Activated T-helper 1 cell treated with anti-CD3 and anti-CD28 coated beads, Interleukin-12 subunit alpha, Interleukin-12 subunit beta, Interleukin-2, Interleukin-4 antibody, amounts not matched to agents 30 ng/mL and 10 ng/mL and 1 ng/mL, durations not matched to agents 14 hours and 24 hours and 36 hours (primary cell): ENCODE measurements at regions not wholly inside any gene's neighbourhood (a gene's known extent, or its start where the extent isn't known, plus 50 kb on each side); places are given as distances from the start of the nearest gene placed in this dataset.
"Not testable (repeated sequence)": the region's sequence is repeated elsewhere in the genome, so short reads cannot be mapped to it uniquely, and the experiment has no call there.

Experiments used
- DNase-seq: peaks from one replicate; pipeline ENCODE4 v3.0.0; 2021; ENCODE audit warnings: low spot score
- H3K27ac Mint-ChIP-seq: one replicate; pipeline ENCODE4 v1.8.0; 2021; ENCODE audit warnings: mild to moderate bottlenecking, mixed read lengths
- H3K27me3 Mint-ChIP-seq: one replicate; pipeline ENCODE4 v1.8.0; 2022; ENCODE audit warnings: mild to moderate bottlenecking, moderate library complexity, mixed read lengths; ENCODE audit not compliant: insufficient read depth
- H3K36me3 Mint-ChIP-seq: one replicate; pipeline ENCODE4 v1.8.0; 2021; ENCODE audit warnings: low read depth, mixed read lengths
- H3K4me1 Mint-ChIP-seq: one replicate; pipeline ENCODE4 v1.8.0; 2021; ENCODE audit warnings: low read depth, mixed read lengths
- H3K4me3 Mint-ChIP-seq: one replicate; pipeline ENCODE4 v1.8.0; 2021; ENCODE audit warnings: mild to moderate bottlenecking, moderate library complexity, mixed read lengths
- H3K9me3 Mint-ChIP-seq: one replicate; pipeline ENCODE4 v1.8.0; 2021; ENCODE audit warnings: mixed read lengths
- intact Hi-C: fragments of 100-400 bp; cut with micrococcal nuclease; formaldehyde crosslinking; loops from one replicate; pipeline ENCODE4 v1.15.1; 2024

GRCh38 chr9:7739595-7739994 lies 60.0 kb downstream of the DMAC1 start:
- no peak overlapping the region for H3K27ac Mint-ChIP-seq
- no peaks in the 10 kb centered on the region for H3K9me3 Mint-ChIP-seq
- H3K4me1 Mint-ChIP-seq = no peaks in the 10 kb centered on the region
- intact Hi-C loops = no loop called here
- H3K27me3 Mint-ChIP-seq = peaks cover 7% of the 10 kb centered on the region
- no peak overlapping the region for H3K4me3 Mint-ChIP-seq
- DNase-seq = no peak
- H3K36me3 Mint-ChIP-seq = no peaks in the 10 kb centered on the region

DNA sequence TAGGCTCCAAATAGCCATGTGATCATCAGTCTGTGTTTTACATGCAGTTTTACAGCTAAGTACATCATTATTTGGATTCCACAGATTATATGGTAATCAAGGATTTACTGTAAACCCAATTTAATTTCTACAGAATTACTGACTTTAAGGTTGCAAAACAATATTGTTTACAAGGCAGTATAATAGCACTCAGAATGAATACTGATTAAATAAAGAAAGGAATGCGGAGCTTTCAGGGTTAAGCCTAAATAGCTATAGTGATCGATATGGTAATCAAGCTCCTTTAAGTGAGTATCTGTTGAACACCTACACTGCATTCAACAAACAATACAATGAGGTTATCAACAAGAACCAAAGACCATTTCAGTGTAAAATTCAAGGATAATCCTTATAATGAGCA lies 64.3 kb downstream of the DMAC1 start:
- Mint-ChIP-seq H3K36me3 (no peaks in the 10 kb centered on the region), H3K9me3 (no peaks in the 10 kb centered on the region), H3K4me1 (no peaks in the 10 kb centered on the region), H3K4me3 (no peak overlapping the region), H3K27ac (no peak overlapping the region), H3K27me3 (peaks cover 7% of the 10 kb centered on the region)
- intact Hi-C loops = no loop called here
- DNase-seq = no peak

DNA sequence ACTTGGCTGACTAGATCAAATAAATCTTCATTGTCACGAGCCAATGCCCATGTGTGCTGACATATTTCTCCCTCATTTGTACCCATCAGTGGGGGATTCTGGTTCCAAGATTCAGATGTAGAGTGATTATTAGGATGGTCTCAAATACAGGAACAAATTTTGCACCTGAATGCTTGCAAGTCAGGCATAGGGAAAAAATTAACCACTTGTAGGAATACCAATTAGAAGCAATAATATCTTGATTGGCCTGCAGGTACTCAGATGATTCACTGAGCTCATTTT lies 69.5 kb downstream of the DMAC1 start:
- Mint-ChIP-seq H3K9me3 (no peaks in the 10 kb centered on the region), H3K27me3 (no peaks in the 10 kb centered on the region), H3K4me1 (no peaks in the 10 kb centered on the region), H3K27ac (no peak overlapping the region), H3K36me3 (no peaks in the 10 kb centered on the region), H3K4me3 (no peak overlapping the region)
- intact Hi-C loops = no loop called here
- DNase-seq = no peak

DNA sequence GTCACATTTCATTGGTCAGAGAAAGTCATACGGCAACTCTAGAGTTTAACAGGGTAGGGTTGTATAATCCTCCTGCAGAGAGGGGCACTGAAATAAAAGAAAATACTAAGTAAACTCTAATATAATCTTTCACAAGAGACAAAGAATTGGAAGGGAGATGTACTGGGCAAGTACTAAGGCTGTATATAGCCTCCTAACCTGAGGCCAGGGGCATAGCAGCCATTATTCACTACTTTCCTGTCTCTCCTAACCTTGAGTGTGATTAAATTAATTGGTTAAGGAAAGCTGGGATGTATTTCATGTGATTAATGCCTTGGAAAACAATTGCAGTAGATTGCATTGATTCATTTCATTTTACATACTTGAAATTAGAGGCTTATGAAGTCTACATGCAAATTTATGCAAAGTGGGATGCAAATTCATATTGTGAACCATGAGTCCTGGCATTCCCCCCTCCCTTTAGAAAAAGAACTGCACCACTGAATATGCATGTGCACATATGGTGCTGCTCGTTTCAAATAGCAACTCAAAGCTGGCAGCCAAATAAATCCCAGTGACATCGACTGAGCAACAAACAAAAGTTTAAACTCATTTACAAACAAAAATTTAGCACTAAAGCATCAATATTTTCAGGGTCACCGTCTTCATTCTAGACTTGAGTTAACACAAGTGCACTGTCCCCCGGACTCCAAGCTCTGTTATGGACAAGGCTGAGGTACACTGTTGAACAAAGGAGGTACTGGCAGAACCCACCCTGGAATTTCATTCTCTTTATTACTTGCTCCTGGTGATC lies 70.0 kb downstream of the DMAC1 start:
- H3K4me1 Mint-ChIP-seq = no peaks in the 10 kb centered on the region
- no peak for DNase-seq
- no peaks in the 10 kb centered on the region for H3K9me3 Mint-ChIP-seq

DNA sequence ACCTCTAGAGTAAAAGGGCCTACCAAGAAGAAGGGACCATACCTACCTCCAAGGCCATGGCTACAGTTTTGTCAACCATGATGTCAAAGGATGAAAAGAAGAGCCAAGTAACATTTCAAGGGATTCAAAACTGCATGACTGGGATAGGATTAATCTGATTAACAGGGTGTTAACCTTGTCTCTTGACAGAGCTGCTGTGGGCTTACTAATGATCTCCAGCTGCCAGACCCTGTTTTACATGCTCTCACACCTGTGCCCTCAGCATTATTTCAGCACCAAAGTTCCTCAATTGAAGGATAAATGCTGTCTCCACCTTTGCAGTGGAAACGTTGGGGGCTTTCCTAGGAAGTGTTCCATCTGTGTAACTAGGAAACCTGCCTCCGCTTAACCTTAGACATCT lies 78.3 kb downstream of the DMAC1 start:
- no peaks in the 10 kb centered on the region for H3K4me1 Mint-ChIP-seq
- H3K9me3 Mint-ChIP-seq = peaks cover 7% of the 10 kb centered on the region
- no peak overlapping the region for H3K4me3 Mint-ChIP-seq
- no peaks in the 10 kb centered on the region for H3K27me3 Mint-ChIP-seq
- intact Hi-C loops = no loop called here
- H3K27ac Mint-ChIP-seq = no peak overlapping the region
- no peak for DNase-seq
- no peaks in the 10 kb centered on the region for H3K36me3 Mint-ChIP-seq

More for the DNA sequence above, 70.0 kb downstream of the DMAC1 start:
- Mint-ChIP-seq H3K27ac (no peak overlapping the region), H3K4me3 (no peak overlapping the region), H3K27me3 (no peaks in the 10 kb centered on the region), H3K36me3 (no peaks in the 10 kb centered on the region)
- intact Hi-C loops = no loop called here

- H3K36me3 Mint-ChIP-seq, intact Hi-C loops, DNase-seq, H3K27ac Mint-ChIP-seq, H3K9me3 Mint-ChIP-seq, H3K4me3 Mint-ChIP-seq, H3K27me3 Mint-ChIP-seq, H3K4me1 Mint-ChIP-seq: not testable (repeated sequence)
Measured at GRCh38 chr9:7713088-7713487, 86.5 kb downstream of the DMAC1 start.

DNA sequence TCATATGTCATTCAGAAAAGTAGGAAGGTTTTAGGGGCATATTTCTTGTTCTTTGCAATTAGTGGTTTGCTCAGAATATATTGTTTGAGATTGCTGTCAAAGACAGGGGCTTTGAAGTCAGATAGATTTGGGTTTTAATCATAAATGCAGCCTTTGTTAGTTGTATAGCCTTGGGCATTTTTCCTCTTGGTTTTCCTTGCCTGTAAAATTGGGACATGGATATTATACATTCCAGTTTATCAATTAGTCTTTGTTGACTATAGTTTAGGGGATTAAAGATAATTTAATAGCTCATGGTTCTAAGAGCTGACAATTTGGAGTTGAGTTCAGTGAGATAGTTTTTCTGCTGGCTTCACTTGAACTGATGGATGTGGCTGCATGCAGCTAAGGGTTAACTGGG lies 88.9 kb downstream of the DMAC1 start:
- no peak overlapping the region for H3K27ac Mint-ChIP-seq
- DNase-seq = no peak
- intact Hi-C loops = no loop called here
- H3K9me3 Mint-ChIP-seq = no peaks in the 10 kb centered on the region
- H3K4me1 Mint-ChIP-seq = no peaks in the 10 kb centered on the region
- H3K27me3 Mint-ChIP-seq = no peaks in the 10 kb centered on the region
- no peaks in the 10 kb centered on the region for H3K36me3 Mint-ChIP-seq
- H3K4me3 Mint-ChIP-seq = no peak overlapping the region

- DNase-seq = no peak
- Mint-ChIP-seq H3K4me3 (no peak overlapping the region), H3K27me3 (no peaks in the 10 kb centered on the region), H3K36me3 (no peaks in the 10 kb centered on the region), H3K4me1 (no peaks in the 10 kb centered on the region), H3K27ac (no peak overlapping the region), H3K9me3 (no peaks in the 10 kb centered on the region)
- intact Hi-C loops = no loop called here
Measured at GRCh38 chr9:7707934-7708333, 91.6 kb downstream of the DMAC1 start.

GRCh38 chr9:7704543-7704942 lies 95.0 kb downstream of the DMAC1 start:
- DNase-seq = no peak
- intact Hi-C loops = no loop called here
- Mint-ChIP-seq H3K9me3 (no peaks in the 10 kb centered on the region), H3K4me1 (no peaks in the 10 kb centered on the region), H3K4me3 (no peak overlapping the region), H3K36me3 (no peaks in the 10 kb centered on the region), H3K27ac (no peak overlapping the region), H3K27me3 (no peaks in the 10 kb centered on the region)

DNA sequence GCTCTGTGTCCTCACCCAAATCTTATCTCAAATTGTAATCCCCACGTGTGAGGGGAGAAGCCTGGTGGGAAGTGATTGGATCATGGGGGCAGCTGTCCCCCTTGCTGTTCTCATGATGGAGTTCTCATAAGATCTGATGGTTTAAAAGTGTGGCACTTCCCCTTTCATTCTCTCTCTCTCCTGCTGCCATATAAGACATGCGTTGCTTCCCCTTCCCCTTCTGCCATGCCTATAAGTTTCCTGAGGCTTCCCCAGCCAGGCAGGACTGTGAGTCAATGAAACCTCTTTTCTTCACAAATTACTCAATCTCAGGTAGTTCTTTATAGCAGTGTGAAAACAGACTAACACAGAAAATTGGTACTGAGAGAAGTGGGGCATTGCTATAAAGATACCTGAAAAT lies 107.7 kb downstream of the DMAC1 start:
- H3K27ac Mint-ChIP-seq = no peak overlapping the region
- no peaks in the 10 kb centered on the region for H3K9me3 Mint-ChIP-seq
- H3K4me1 Mint-ChIP-seq = no peaks in the 10 kb centered on the region
- peaks cover 3% of the 10 kb centered on the region for H3K27me3 Mint-ChIP-seq
- H3K36me3 Mint-ChIP-seq = no peaks in the 10 kb centered on the region
- no peak overlapping the region for H3K4me3 Mint-ChIP-seq
- intact Hi-C loops = no loop called here
- no peak for DNase-seq

DNA sequence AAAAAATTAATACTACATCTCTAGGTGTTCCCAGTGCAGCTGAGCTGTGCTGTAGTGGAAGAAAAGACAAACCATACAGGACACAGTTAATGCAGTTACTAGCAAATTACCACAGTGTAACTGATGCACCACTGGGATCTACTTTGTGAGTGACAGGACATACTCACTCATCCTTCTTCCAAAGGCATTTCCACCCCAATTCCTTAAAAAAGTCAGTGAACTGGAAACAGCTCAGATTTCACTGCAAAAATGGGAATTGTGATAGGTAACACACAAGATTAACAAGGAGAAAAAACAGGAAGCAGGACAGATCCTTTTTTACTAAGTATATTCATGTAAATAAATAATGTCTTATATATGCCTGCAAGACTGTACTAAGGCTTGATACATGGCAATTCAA lies 109.6 kb downstream of the DMAC1 start:
- DNase-seq = no peak
- no peak overlapping the region for H3K4me3 Mint-ChIP-seq
- no peaks in the 10 kb centered on the region for H3K9me3 Mint-ChIP-seq
- H3K27me3 Mint-ChIP-seq = peaks cover 3% of the 10 kb centered on the region
- intact Hi-C loops = no loop called here
- no peaks in the 10 kb centered on the region for H3K4me1 Mint-ChIP-seq
- no peak overlapping the region for H3K27ac Mint-ChIP-seq
- no peaks in the 10 kb centered on the region for H3K36me3 Mint-ChIP-seq

DNA sequence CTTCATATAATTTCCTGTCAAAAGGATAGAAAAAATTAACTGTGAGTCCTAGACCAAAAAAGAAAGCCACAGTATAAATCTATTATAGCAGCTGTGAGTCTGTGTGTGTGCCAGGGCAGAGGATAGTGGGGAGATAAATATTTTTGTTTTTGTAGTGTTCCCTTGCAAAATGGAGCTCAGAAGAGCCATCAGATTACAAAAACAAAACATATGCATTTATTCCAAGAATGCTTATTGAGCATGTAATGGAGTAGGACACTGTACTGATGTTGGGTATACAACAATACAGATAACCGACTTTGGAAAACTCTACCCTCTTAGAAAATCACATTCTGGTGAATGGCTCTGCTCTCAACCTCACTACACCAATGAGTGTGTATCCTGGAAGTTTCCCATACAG lies 111.0 kb downstream of the DMAC1 start:
- no peaks in the 10 kb centered on the region for H3K4me1 Mint-ChIP-seq
- no peak for DNase-seq
- H3K4me3 Mint-ChIP-seq = no peak overlapping the region
- no peaks in the 10 kb centered on the region for H3K9me3 Mint-ChIP-seq
- H3K27me3 Mint-ChIP-seq = peaks cover 3% of the 10 kb centered on the region
- intact Hi-C loops = no loop called here
- no peaks in the 10 kb centered on the region for H3K36me3 Mint-ChIP-seq
- H3K27ac Mint-ChIP-seq = no peak overlapping the region

GRCh38 chr9:7676609-7677156 lies 122.9 kb downstream of the DMAC1 start:
- no peak overlapping the region for H3K4me3 Mint-ChIP-seq
- no peak for DNase-seq
- H3K27ac Mint-ChIP-seq = no peak overlapping the region
- H3K4me1 Mint-ChIP-seq = no peaks in the 10 kb centered on the region
- no peaks in the 10 kb centered on the region for H3K36me3 Mint-ChIP-seq
- no peaks in the 10 kb centered on the region for H3K9me3 Mint-ChIP-seq
- intact Hi-C loops = no loop called here
- H3K27me3 Mint-ChIP-seq = no peaks in the 10 kb centered on the region

GRCh38 chr9:7671847-7672246 lies 127.7 kb downstream of the DMAC1 start:
- intact Hi-C loops = no loop called here
- Mint-ChIP-seq H3K27ac (no peak overlapping the region), H3K4me1 (no peaks in the 10 kb centered on the region), H3K27me3 (peaks cover 1% of the 10 kb centered on the region), H3K36me3 (no peaks in the 10 kb centered on the region), H3K9me3 (no peaks in the 10 kb centered on the region), H3K4me3 (no peak overlapping the region)
- no peak for DNase-seq
